GM12878 (cell line): ENCODE measurements at regions not wholly inside any gene's neighbourhood (a gene's known extent, or its start where the extent isn't known, plus 50 kb on each side); places are given as distances from the start of the nearest gene placed in this dataset.

Experiments used
- MXI1 ChIP-seq: fragments of 150-350 bp; IDR thresholded peaks from 2 replicates; pipeline ENCODE4 v1.6.1; 2011; ENCODE audit warnings: low read depth, mild to moderate bottlenecking, inconsistent platforms, low read length, improper control_type of control experiment
- SUPT20H ChIP-seq: IDR thresholded peaks from 2 replicates; pipeline ENCODE4 v1.6.1; 2011; ENCODE audit warnings: low read depth, mild to moderate bottlenecking, low read length, moderate library complexity, borderline replicate concordance; ENCODE audit not compliant: control insufficient read depth
- TF ChIP-seq, protein P1 (sequence below): fragments of 450-650 bp; IDR thresholded peaks from 2 replicates; pipeline ENCODE4 v1.6.1; 2017; ENCODE audit warnings: mild to moderate bottlenecking, moderate library complexity

DNA sequence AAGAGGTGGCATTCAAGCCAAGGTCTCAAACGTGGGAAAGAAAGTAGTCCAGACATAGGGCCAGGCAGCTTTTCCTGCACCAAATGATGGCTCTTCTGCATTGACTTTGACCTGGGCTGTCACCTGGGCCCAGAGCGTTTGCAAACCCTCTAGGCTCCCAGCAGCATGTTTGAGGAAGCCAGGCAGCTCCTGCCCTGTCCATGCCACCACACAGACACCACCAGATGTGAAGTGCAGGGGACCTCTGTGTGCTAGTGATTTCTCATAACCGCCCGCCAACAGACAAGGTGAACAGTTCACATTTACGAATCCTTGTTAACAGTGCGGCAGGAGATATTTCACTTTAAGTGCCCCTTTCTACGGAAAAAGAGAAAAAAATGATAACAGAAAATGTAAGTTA lies 49.8 kb upstream of the FAM222A start (continued):
- TF ChIP-seq, protein P1, sequence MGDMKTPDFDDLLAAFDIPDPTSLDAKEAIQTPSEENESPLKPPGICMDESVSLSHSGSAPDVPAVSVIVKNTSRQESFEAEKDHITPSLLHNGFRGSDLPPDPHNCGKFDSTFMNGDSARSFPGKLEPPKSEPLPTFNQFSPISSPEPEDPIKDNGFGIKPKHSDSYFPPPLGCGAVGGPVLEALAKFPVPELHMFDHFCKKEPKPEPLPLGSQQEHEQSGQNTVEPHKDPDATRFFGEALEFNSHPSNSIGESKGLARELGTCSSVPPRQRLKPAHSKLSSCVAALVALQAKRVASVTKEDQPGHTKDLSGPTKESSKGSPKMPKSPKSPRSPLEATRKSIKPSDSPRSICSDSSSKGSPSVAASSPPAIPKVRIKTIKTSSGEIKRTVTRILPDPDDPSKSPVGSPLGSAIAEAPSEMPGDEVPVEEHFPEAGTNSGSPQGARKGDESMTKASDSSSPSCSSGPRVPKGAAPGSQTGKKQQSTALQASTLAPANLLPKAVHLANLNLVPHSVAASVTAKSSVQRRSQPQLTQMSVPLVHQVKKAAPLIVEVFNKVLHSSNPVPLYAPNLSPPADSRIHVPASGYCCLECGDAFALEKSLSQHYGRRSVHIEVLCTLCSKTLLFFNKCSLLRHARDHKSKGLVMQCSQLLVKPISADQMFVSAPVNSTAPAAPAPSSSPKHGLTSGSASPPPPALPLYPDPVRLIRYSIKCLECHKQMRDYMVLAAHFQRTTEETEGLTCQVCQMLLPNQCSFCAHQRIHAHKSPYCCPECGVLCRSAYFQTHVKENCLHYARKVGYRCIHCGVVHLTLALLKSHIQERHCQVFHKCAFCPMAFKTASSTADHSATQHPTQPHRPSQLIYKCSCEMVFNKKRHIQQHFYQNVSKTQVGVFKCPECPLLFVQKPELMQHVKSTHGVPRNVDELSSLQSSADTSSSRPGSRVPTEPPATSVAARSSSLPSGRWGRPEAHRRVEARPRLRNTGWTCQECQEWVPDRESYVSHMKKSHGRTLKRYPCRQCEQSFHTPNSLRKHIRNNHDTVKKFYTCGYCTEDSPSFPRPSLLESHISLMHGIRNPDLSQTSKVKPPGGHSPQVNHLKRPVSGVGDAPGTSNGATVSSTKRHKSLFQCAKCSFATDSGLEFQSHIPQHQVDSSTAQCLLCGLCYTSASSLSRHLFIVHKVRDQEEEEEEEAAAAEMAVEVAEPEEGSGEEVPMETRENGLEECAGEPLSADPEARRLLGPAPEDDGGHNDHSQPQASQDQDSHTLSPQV: no peak
- no peak for TF ChIP-seq SUPT20H
- TF ChIP-seq MXI1: no peak
